ENCODE measurements at regions not wholly inside any gene's neighbourhood (a gene's known extent, or its start where the extent isn't known, plus 50 kb on each side); places are given as distances from the start of the nearest gene placed in this dataset.

- no peak for DNase-seq
These were observed 87.2 kb upstream of the CISTR start for GRCh38 chr12:53838978-53839377.

- DNase-seq, result no peak
These were observed 88.5 kb upstream of the CISTR start for GRCh38 chr12:53840316-53840715.

GRCh38 chr12:53842686-53843085 is 90.9 kb upstream of the CISTR start:
- no peak for DNase-seq

- no peak for DNase-seq
These were observed 91.8 kb upstream of the CISTR start for GRCh38 chr12:53843545-53843944.

GRCh38 chr12:53844994-53845844 is 93.4 kb upstream of the HOXC13 start:
- no peak for DNase-seq

GRCh38 chr12:53845932-53846331 is 92.7 kb upstream of the HOXC13 start:
- no peak for DNase-seq

GRCh38 chr12:53849113-53849512 is 89.5 kb upstream of the HOXC13 start:
- DNase-seq, result no peak

GRCh38 chr12:53849656-53850055 is 89.0 kb upstream of the HOXC13 start:
- no peak for DNase-seq

GRCh38 chr12:53852061-53852460 is 86.6 kb upstream of the HOXC13 start:
- no peak for DNase-seq

GRCh38 chr12:53852992-53853391 is 85.6 kb upstream of the HOXC13 start:
- DNase-seq, result no peak

GRCh38 chr12:53854701-53855316 is 83.8 kb upstream of the HOXC13 start:
- DNase-seq, result no peak

- DNase-seq, result no peak
These were observed 82.5 kb upstream of the HOXC13 start for GRCh38 chr12:53856132-53856531.

- DNase-seq, result no peak
These were observed 81.0 kb upstream of the HOXC13 start for GRCh38 chr12:53857666-53858065.

GRCh38 chr12:53860426-53861345 is 77.9 kb upstream of the HOXC13 start:
- DNase-seq, result no peak

GRCh38 chr12:53862206-53862605 is 76.4 kb upstream of the HOXC13 start:
- DNase-seq, result no peak

GRCh38 chr12:53862831-53863230 is 75.8 kb upstream of the HOXC13 start:
- no peak for DNase-seq

GRCh38 chr12:53866727-53867126 is 71.9 kb upstream of the HOXC13 start:
- no peak for DNase-seq

- DNase-seq, result no peak
These were observed 71.2 kb upstream of the HOXC13 start for GRCh38 chr12:53867216-53868012.

- no peak for DNase-seq
These were observed 70.1 kb upstream of the HOXC13 start for GRCh38 chr12:53868511-53868986.

- no peak for DNase-seq
These were observed 69.1 kb upstream of the HOXC13 start for GRCh38 chr12:53869500-53869899.

- DNase-seq, result no peak
These were observed 68.5 kb upstream of the HOXC13 start for GRCh38 chr12:53870117-53870516.

- no peak for DNase-seq
These were observed 67.3 kb upstream of the HOXC13 start for GRCh38 chr12:53871367-53871766.
